ENCODE measurements at regions not wholly inside any gene's neighbourhood (a gene's known extent, or its start where the extent isn't known, plus 50 kb on each side); places are given as distances from the start of the nearest gene placed in this dataset.

DNA sequence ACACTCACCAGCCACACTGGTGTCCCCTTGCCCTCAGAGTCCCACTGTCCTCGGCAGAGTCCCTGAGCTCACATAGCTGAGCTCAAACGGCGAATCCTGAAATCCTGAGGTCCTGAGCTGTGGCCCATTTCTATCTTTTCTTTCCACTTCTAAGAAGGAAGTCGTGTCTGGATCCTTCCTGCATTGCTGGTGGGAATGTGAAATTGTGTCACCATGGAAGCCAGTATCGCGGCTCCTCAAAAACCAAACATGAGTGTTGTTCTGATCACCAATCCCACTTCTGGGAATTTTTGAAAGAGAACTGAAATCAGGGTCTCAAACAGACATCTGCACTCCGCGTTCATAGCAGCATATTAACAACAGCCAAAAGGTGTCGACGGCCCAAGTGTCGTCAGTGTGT lies 244.7 kb downstream of the EIPR1 start:
- intact Hi-C loops (cut with DNase I) = no loop called here
- Histone ChIP-seq H3K27ac (no peak overlapping the region), H3K4me1 (ENCODE audit: insufficient read depth) (no peaks in the 10 kb centered on the region), H3K36me3 (no peaks in the 10 kb centered on the region), H3K4me3 (no peak overlapping the region), H3K9me3 (no peaks in the 10 kb centered on the region), H3K27me3 (no peaks in the 10 kb centered on the region)
- TF ChIP-seq, protein P1, sequence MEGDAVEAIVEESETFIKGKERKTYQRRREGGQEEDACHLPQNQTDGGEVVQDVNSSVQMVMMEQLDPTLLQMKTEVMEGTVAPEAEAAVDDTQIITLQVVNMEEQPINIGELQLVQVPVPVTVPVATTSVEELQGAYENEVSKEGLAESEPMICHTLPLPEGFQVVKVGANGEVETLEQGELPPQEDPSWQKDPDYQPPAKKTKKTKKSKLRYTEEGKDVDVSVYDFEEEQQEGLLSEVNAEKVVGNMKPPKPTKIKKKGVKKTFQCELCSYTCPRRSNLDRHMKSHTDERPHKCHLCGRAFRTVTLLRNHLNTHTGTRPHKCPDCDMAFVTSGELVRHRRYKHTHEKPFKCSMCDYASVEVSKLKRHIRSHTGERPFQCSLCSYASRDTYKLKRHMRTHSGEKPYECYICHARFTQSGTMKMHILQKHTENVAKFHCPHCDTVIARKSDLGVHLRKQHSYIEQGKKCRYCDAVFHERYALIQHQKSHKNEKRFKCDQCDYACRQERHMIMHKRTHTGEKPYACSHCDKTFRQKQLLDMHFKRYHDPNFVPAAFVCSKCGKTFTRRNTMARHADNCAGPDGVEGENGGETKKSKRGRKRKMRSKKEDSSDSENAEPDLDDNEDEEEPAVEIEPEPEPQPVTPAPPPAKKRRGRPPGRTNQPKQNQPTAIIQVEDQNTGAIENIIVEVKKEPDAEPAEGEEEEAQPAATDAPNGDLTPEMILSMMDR (IDR thresholded peaks at IDR 0.05) = no peak
- TF ChIP-seq EP300 (IDR thresholded peaks at IDR 0.05) (no peak), POLR2A (IDR thresholded peaks at IDR 0.05) (no peak)
- WGBS, 3 donors = 84 to 87% (median 87%) methylated on average over 11 of the region's 11 CpGs
- no peak for DNase-seq

DNA sequence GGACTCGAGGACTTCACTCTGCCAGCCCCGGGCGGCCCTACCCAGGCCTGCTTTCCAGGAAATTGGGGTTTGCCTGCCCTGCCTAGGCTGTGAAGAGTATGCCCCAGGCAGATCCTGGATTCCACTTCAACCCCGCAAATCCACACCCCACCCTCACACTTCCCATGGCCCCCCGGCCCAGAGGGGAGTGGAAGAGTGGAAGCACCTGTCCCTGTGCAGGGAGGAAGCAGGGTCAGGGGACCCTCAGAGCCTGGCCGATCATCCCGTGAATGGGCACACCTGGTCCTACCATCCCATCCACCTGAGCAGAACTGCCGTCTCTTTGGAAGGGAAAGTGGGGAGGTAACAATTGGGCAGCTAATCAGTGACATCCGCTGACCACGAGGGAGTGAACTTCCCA lies 245.2 kb downstream of the EIPR1 start:
- TF ChIP-seq, protein P1 (IDR thresholded peaks at IDR 0.05) = no peak
- H3K36me3 ChIP-seq = no peaks in the 10 kb centered on the region
- DNase-seq = no peak
- intact Hi-C loops (cut with DNase I) = no loop called here
- H3K27me3 ChIP-seq = no peaks in the 10 kb centered on the region
- 80 to 87% (median 85%) methylated on average over 10 of the region's 10 CpGs for WGBS, 3 donors
- H3K27ac ChIP-seq = no peak overlapping the region
- H3K4me1 ChIP-seq (ENCODE audit: insufficient read depth) = no peaks in the 10 kb centered on the region
- no peak overlapping the region for H3K4me3 ChIP-seq
- H3K9me3 ChIP-seq = no peaks in the 10 kb centered on the region

- no peak for DNase-seq
- WGBS, 3 donors = 37 to 44% (median 42%) methylated on average over 22 of the region's 22 CpGs
- intact Hi-C loops (cut with DNase I) = no loop called here
Observed at GRCh38 chr2:3131636-3132326, 245.8 kb downstream of the EIPR1 start.

GRCh38 chr2:3130889-3131635 lies 246.6 kb downstream of the EIPR1 start:
- intact Hi-C loops (cut with DNase I) = no loop called here

More at GRCh38 chr2:3131636-3132326, 245.8 kb downstream of the EIPR1 start:
- Histone ChIP-seq H3K36me3 (no peaks in the 10 kb centered on the region), H3K4me1 (ENCODE audit: insufficient read depth) (no peaks in the 10 kb centered on the region), H3K27ac (no peak overlapping the region), H3K27me3 (no peaks in the 10 kb centered on the region), H3K9me3 (no peaks in the 10 kb centered on the region), H3K4me3 (no peak overlapping the region)
- TF ChIP-seq, protein P1 (IDR thresholded peaks at IDR 0.05) = no peak
- TF ChIP-seq EP300 (IDR thresholded peaks at IDR 0.05) = no peak
- TF ChIP-seq POLR2A (IDR thresholded peaks at IDR 0.05) = no peak

More at GRCh38 chr2:3130889-3131635, 246.6 kb downstream of the EIPR1 start:
- Histone ChIP-seq H3K36me3 (no peaks in the 10 kb centered on the region), H3K4me3 (no peak overlapping the region), H3K4me1 (ENCODE audit: insufficient read depth) (no peaks in the 10 kb centered on the region), H3K27ac (no peak overlapping the region), H3K9me3 (no peaks in the 10 kb centered on the region), H3K27me3 (no peaks in the 10 kb centered on the region)
- WGBS, 3 donors = 22 to 26% (median 24%) methylated on average over 19 of the region's 19 CpGs
- no peak for TF ChIP-seq EP300 (IDR thresholded peaks at IDR 0.05)
- TF ChIP-seq POLR2A (IDR thresholded peaks at IDR 0.05) = no peak
- TF ChIP-seq, protein P1 (IDR thresholded peaks at IDR 0.05) = no peak
- no peak for DNase-seq
